ENCODE measurements at regions not wholly inside any gene's neighbourhood (a gene's known extent, or its start where the extent isn't known, plus 50 kb on each side); places are given as distances from the start of the nearest gene placed in this dataset.

- H4K20me1 ChIP-seq (ENCODE audit: insufficient read depth): no peaks in the 10 kb centered on the region
- H3K9me2 ChIP-seq (ENCODE audit: insufficient read depth): no peaks in the 10 kb centered on the region
- H3K9me3 ChIP-seq (ENCODE audit: control insufficient read depth in 1 of 2, insufficient read depth in 1 of 2, low read depth in 1 of 2, low read length in 2 of 2): no peaks in the 10 kb centered on the region
- H3K9ac ChIP-seq (ENCODE audit: low read length): no peak overlapping the region
- H3K27ac ChIP-seq (ENCODE audit: low read depth, low read length): no peak overlapping the region
- BruUV-seq (replicated peaks): no TSS peak
- no peaks in the 10 kb centered on the region for H3K36me3 ChIP-seq (ENCODE audit: control insufficient read depth in 1 of 2, insufficient read depth in 2 of 2, low read length in 2 of 2)
- TF ChIP-seq SRF (IDR thresholded peaks at IDR 0.05; ENCODE audit: low read depth) (no peak), JUND (IDR thresholded peaks at IDR 0.05) (no peak), YY1 (IDR thresholded peaks at IDR 0.05; ENCODE audit: extremely low read depth, insufficient replicate concordance, low read depth, low read length) (no peak), ZNF274 (IDR thresholded peaks at IDR 0.05; ENCODE audit: low read depth, low read length) (no peak), RAD21 (IDR thresholded peaks at IDR 0.05; ENCODE audit: low read depth) (no peak), CBX3 (IDR thresholded peaks at IDR 0.05; ENCODE audit: low read depth) (no peak), POLR2A (IDR thresholded peaks at IDR 0.05; ENCODE audit: borderline replicate concordance, extremely low read depth, insufficient read depth, insufficient read length) (no peak), EZH2 (IDR thresholded peaks at IDR 0.05) (no peak), ZBTB33 (IDR thresholded peaks at IDR 0.05; ENCODE audit: extremely low read depth, insufficient replicate concordance, low read length) (no peak), FOSL1 (IDR thresholded peaks at IDR 0.05; ENCODE audit: low read depth) (no peak), CEBPB (IDR thresholded peaks at IDR 0.05; ENCODE audit: low read depth) (no peak), EZH2phosphoT487 (IDR thresholded peaks at IDR 0.05; ENCODE audit: borderline replicate concordance) (no peak), SIN3A (IDR thresholded peaks at IDR 0.05; ENCODE audit: low read depth) (no peak)
- TF ChIP-seq, protein P1, sequence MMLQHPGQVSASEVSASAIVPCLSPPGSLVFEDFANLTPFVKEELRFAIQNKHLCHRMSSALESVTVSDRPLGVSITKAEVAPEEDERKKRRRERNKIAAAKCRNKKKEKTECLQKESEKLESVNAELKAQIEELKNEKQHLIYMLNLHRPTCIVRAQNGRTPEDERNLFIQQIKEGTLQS (IDR thresholded peaks at IDR 0.05): no peak
- TF ChIP-seq, protein P2, sequence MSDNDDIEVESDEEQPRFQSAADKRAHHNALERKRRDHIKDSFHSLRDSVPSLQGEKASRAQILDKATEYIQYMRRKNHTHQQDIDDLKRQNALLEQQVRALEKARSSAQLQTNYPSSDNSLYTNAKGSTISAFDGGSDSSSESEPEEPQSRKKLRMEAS (IDR thresholded peaks at IDR 0.05): no peak
- TF ChIP-seq, protein P3, sequence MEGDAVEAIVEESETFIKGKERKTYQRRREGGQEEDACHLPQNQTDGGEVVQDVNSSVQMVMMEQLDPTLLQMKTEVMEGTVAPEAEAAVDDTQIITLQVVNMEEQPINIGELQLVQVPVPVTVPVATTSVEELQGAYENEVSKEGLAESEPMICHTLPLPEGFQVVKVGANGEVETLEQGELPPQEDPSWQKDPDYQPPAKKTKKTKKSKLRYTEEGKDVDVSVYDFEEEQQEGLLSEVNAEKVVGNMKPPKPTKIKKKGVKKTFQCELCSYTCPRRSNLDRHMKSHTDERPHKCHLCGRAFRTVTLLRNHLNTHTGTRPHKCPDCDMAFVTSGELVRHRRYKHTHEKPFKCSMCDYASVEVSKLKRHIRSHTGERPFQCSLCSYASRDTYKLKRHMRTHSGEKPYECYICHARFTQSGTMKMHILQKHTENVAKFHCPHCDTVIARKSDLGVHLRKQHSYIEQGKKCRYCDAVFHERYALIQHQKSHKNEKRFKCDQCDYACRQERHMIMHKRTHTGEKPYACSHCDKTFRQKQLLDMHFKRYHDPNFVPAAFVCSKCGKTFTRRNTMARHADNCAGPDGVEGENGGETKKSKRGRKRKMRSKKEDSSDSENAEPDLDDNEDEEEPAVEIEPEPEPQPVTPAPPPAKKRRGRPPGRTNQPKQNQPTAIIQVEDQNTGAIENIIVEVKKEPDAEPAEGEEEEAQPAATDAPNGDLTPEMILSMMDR (IDR thresholded peaks at IDR 0.05 in 2 of 3, conservative IDR thresholded peaks at IDR 0.05 in 1 of 3; ENCODE audit: borderline replicate concordance in 1 of 3, insufficient read depth in 1 of 3, low read depth in 2 of 3, low read length in 2 of 3): no peak
- DNase-seq (ENCODE audit: low read depth, low spot score): no peak
- no peak overlapping the region for H2AFZ ChIP-seq (ENCODE audit: low read depth, low read length, poor library complexity, severe bottlenecking)
- no peak for ATAC-seq
- POLR2A ChIA-PET: no interaction called here
- no peak overlapping the region for H3K4me2 ChIP-seq (ENCODE audit: low read length)
- no peaks in the 10 kb centered on the region for H3K79me2 ChIP-seq (ENCODE audit: insufficient read depth, low read length)
- peaks cover 0 to 7% of the 10 kb centered on the region in 2 experiments; a peak in 2 of 4 replicates for H3K4me1 ChIP-seq (ENCODE audit: control insufficient read depth in 1 of 2, insufficient read depth in 2 of 2, low read length in 2 of 2)
- H3K27me3 ChIP-seq (ENCODE audit: insufficient read depth, low read length): no peaks in the 10 kb centered on the region
- intact Hi-C loops (cut with micrococcal nuclease): no loop called here
- RAD21 ChIA-PET (ENCODE audit: low non-redundant PET in 1 of 2, low total read pairs in 2 of 2, uncharacterized antibody in 2 of 2, unreplicated experiment in 2 of 2): no interaction called here
- CTCF ChIA-PET: no interaction called here
- H3K4me3 ChIP-seq (replicated peaks in 1 of 2; ENCODE audit: low read depth in 1 of 2, low read length in 2 of 2): no peak overlapping the region
Measured at GRCh38 chr3:165519687-165520086, 317.5 kb downstream of the BCHE start.
